ENCODE measurements at regions not wholly inside any gene's neighbourhood (a gene's known extent, or its start where the extent isn't known, plus 50 kb on each side); places are given as distances from the start of the nearest gene placed in this dataset.
"Not testable (repeated sequence)": the region's sequence is repeated elsewhere in the genome, so short reads cannot be mapped to it uniquely, and the experiment has no call there.

GRCh38 chr13:90493667-90494066 lies 853.8 kb upstream of the MIR17HG start:
- Mint-ChIP-seq H3K27ac (no peak overlapping the region), H3K9me3 (peaks cover 16 to 18% of the 10 kb centered on the region in 2 donors), H3K36me3 (no peaks in the 10 kb centered on the region)
- DNase-seq (ENCODE audit: low spot score in 2 of 2) (no peak), ATAC-seq (no peak)

GRCh38 chr13:90494849-90495248 lies 852.6 kb upstream of the MIR17HG start:
- H3K9me3 Mint-ChIP-seq: peaks cover 16 to 18% of the 10 kb centered on the region in 2 donors
- ATAC-seq; H3K36me3 Mint-ChIP-seq; H3K27ac Mint-ChIP-seq; DNase-seq (ENCODE audit: low spot score in 2 of 2): not testable (repeated sequence)

- DNase-seq (ENCODE audit: low spot score in 2 of 2) (no peak), ATAC-seq (no peak)
- H3K9me3 Mint-ChIP-seq: peaks cover 0 to 5% of the 10 kb centered on the region in 2 donors
- no peak overlapping the region for H3K27ac Mint-ChIP-seq
- no peaks in the 10 kb centered on the region for H3K36me3 Mint-ChIP-seq
These were observed 849.4 kb upstream of the MIR17HG start for GRCh38 chr13:90498096-90498495.

- ATAC-seq: no peak
- Mint-ChIP-seq H3K9me3 (peaks cover 0 to 5% of the 10 kb centered on the region in 2 donors), H3K27ac (no peak overlapping the region), H3K36me3 (no peaks in the 10 kb centered on the region)
- DNase-seq (ENCODE audit: low spot score in 2 of 2): no peak
These were observed 848.7 kb upstream of the MIR17HG start for GRCh38 chr13:90498816-90499215.

GRCh38 chr13:90500569-90500968 lies 846.9 kb upstream of the MIR17HG start:
- DNase-seq (ENCODE audit: low spot score in 2 of 2): no peak
- no peak overlapping the region for H3K27ac Mint-ChIP-seq
- H3K9me3 Mint-ChIP-seq: peaks cover 0 to 5% of the 10 kb centered on the region in 2 donors
- H3K36me3 Mint-ChIP-seq: no peaks in the 10 kb centered on the region
- no peak for ATAC-seq

GRCh38 chr13:90502153-90502552 lies 845.3 kb upstream of the MIR17HG start:
- ATAC-seq (no peak), DNase-seq (ENCODE audit: low spot score in 2 of 2) (no peak)
- Mint-ChIP-seq H3K27ac (no peak overlapping the region), H3K36me3 (no peaks in the 10 kb centered on the region), H3K9me3 (no peaks in the 10 kb centered on the region)

- DNase-seq (ENCODE audit: low spot score in 2 of 2) (no peak), ATAC-seq (no peak)
- no peaks in the 10 kb centered on the region for H3K36me3 Mint-ChIP-seq
- no peak overlapping the region for H3K27ac Mint-ChIP-seq
- H3K9me3 Mint-ChIP-seq: no peaks in the 10 kb centered on the region
These were observed 844.7 kb upstream of the MIR17HG start for GRCh38 chr13:90502762-90503161.

GRCh38 chr13:90510319-90510718 lies 837.2 kb upstream of the MIR17HG start:
- H3K27ac Mint-ChIP-seq: no peak overlapping the region
- DNase-seq (ENCODE audit: low spot score in 2 of 2): no peak

GRCh38 chr13:90511903-90512302 lies 835.6 kb upstream of the MIR17HG start:
- H3K27ac Mint-ChIP-seq: no peak overlapping the region
- DNase-seq (ENCODE audit: low spot score in 2 of 2) (no peak), ATAC-seq (no peak)
- H3K36me3 Mint-ChIP-seq: no peaks in the 10 kb centered on the region
- peaks cover 5 to 11% of the 10 kb centered on the region in 2 donors for H3K9me3 Mint-ChIP-seq

More at GRCh38 chr13:90510319-90510718, 837.2 kb upstream of the MIR17HG start:
- Mint-ChIP-seq H3K9me3 (peaks cover 5 to 11% of the 10 kb centered on the region in 2 donors), H3K36me3 (no peaks in the 10 kb centered on the region)
- ATAC-seq: no peak

- not testable (repeated sequence) for ATAC-seq; H3K27ac Mint-ChIP-seq; DNase-seq (ENCODE audit: low spot score in 2 of 2); H3K9me3 Mint-ChIP-seq; H3K36me3 Mint-ChIP-seq
These were observed 832.8 kb upstream of the MIR17HG start for GRCh38 chr13:90514712-90515111.

- Mint-ChIP-seq H3K27ac (no peak overlapping the region), H3K9me3 (peaks cover 16 to 26% of the 10 kb centered on the region in 2 donors), H3K36me3 (peaks cover 0 to 6% of the 10 kb centered on the region in 2 donors)
- no peak for ATAC-seq
- DNase-seq (ENCODE audit: low spot score in 2 of 2): no peak
These were observed 829.1 kb upstream of the MIR17HG start for GRCh38 chr13:90518417-90518816.

- ATAC-seq (no peak), DNase-seq (ENCODE audit: low spot score in 2 of 2) (no peak)
- H3K27ac Mint-ChIP-seq: no peak overlapping the region
- peaks cover 16 to 25% of the 10 kb centered on the region in 2 donors for H3K9me3 Mint-ChIP-seq
- H3K36me3 Mint-ChIP-seq: peaks cover 0 to 6% of the 10 kb centered on the region in 2 donors
These were observed 828.3 kb upstream of the MIR17HG start for GRCh38 chr13:90519157-90519556.

GRCh38 chr13:90526711-90527110 lies 820.8 kb upstream of the MIR17HG start:
- DNase-seq (ENCODE audit: low spot score in 2 of 2) (no peak), ATAC-seq (no peak)
- Mint-ChIP-seq H3K36me3 (peaks cover 0 to 6% of the 10 kb centered on the region in 2 donors), H3K27ac (no peak overlapping the region), H3K9me3 (peaks cover 9 to 11% of the 10 kb centered on the region in 2 donors)

- no peak for DNase-seq (ENCODE audit: low spot score in 2 of 2)
- H3K9me3 Mint-ChIP-seq: peaks cover 2 to 4% of the 10 kb centered on the region in 2 donors
- H3K27ac Mint-ChIP-seq: no peak overlapping the region
- H3K36me3 Mint-ChIP-seq: no peaks in the 10 kb centered on the region
- no peak for ATAC-seq
These were observed 815.7 kb upstream of the MIR17HG start for GRCh38 chr13:90531744-90532143.

GRCh38 chr13:90532861-90533492 lies 814.5 kb upstream of the MIR17HG start:
- Mint-ChIP-seq H3K9me3 (peaks cover 2 to 4% of the 10 kb centered on the region in 2 donors), H3K27ac (no peak overlapping the region), H3K36me3 (no peaks in the 10 kb centered on the region)
- no peak for ATAC-seq
- no peak for DNase-seq (ENCODE audit: low spot score in 2 of 2)

- Mint-ChIP-seq H3K36me3 (no peaks in the 10 kb centered on the region), H3K27ac (no peak overlapping the region), H3K9me3 (peaks cover 10 to 11% of the 10 kb centered on the region in 2 donors)
- no peak for ATAC-seq
- no peak for DNase-seq (ENCODE audit: low spot score in 2 of 2)
These were observed 813.6 kb upstream of the MIR17HG start for GRCh38 chr13:90533866-90534265.

GRCh38 chr13:90534617-90535370 lies 812.7 kb upstream of the MIR17HG start:
- peaks cover 11 to 13% of the 10 kb centered on the region in 2 donors for H3K9me3 Mint-ChIP-seq
- H3K36me3 Mint-ChIP-seq: no peaks in the 10 kb centered on the region
- ATAC-seq: no peak
- no peak for DNase-seq (ENCODE audit: low spot score in 2 of 2)
- H3K27ac Mint-ChIP-seq: no peak overlapping the region

- ATAC-seq: no peak
- Mint-ChIP-seq H3K36me3 (no peaks in the 10 kb centered on the region), H3K9me3 (peaks cover 15 to 18% of the 10 kb centered on the region in 2 donors), H3K27ac (no peak overlapping the region)
- DNase-seq (ENCODE audit: low spot score in 2 of 2): no peak
These were observed 812.1 kb upstream of the MIR17HG start for GRCh38 chr13:90535421-90535820.
